ENCODE measurements at regions not wholly inside any gene's neighbourhood (a gene's known extent, or its start where the extent isn't known, plus 50 kb on each side); places are given as distances from the start of the nearest gene placed in this dataset.

GRCh38 chr2:49487139-49487538 is 332.8 kb upstream of the FSHR start:
- DNase-seq (ENCODE audit: low read depth), result no peak

- DNase-seq (ENCODE audit: low read depth), result no peak
These were observed 326.2 kb upstream of the FSHR start for GRCh38 chr2:49480520-49480919.

- no peak for DNase-seq (ENCODE audit: low read depth)
These were observed 311.0 kb upstream of the FSHR start for GRCh38 chr2:49465157-49465831.

GRCh38 chr2:49459314-49459993 is 305.1 kb upstream of the FSHR start:
- DNase-seq (ENCODE audit: low read depth), result no peak

GRCh38 chr2:49444005-49444404 is 289.7 kb upstream of the FSHR start:
- DNase-seq (ENCODE audit: low read depth), result no peak

GRCh38 chr2:49426996-49427395 is 272.7 kb upstream of the FSHR start:
- DNase-seq (ENCODE audit: low read depth), result no peak

- DNase-seq (ENCODE audit: low read depth), result no peak
These were observed 261.9 kb upstream of the FSHR start for GRCh38 chr2:49416252-49416651.

- no peak for DNase-seq (ENCODE audit: low read depth)
These were observed 249.8 kb upstream of the FSHR start for GRCh38 chr2:49404108-49404507.

- no peak for DNase-seq (ENCODE audit: low read depth)
These were observed 249.3 kb upstream of the FSHR start for GRCh38 chr2:49403637-49404036.

GRCh38 chr2:49379406-49379805 is 225.1 kb upstream of the FSHR start:
- DNase-seq (ENCODE audit: low read depth), result no peak

- no peak for DNase-seq (ENCODE audit: low read depth)
These were observed 216.9 kb upstream of the FSHR start for GRCh38 chr2:49371128-49371701.

- DNase-seq (ENCODE audit: low read depth), result no peak
These were observed 215.3 kb upstream of the FSHR start for GRCh38 chr2:49369650-49370049.

- DNase-seq (ENCODE audit: low read depth), result no peak
These were observed 214.8 kb upstream of the FSHR start for GRCh38 chr2:49369101-49369500.

- DNase-seq (ENCODE audit: low read depth), result no peak
These were observed 212.7 kb upstream of the FSHR start for GRCh38 chr2:49367003-49367402.

GRCh38 chr2:49360407-49360767 is 206.1 kb upstream of the FSHR start:
- no peak for DNase-seq (ENCODE audit: low read depth)

GRCh38 chr2:49359721-49360406 is 205.5 kb upstream of the FSHR start:
- DNase-seq (ENCODE audit: low read depth), result no peak

- no peak for DNase-seq (ENCODE audit: low read depth)
These were observed 201.3 kb upstream of the FSHR start for GRCh38 chr2:49355611-49356010.

- DNase-seq (ENCODE audit: low read depth), result no peak
These were observed 197.2 kb upstream of the FSHR start for GRCh38 chr2:49351560-49351959.

GRCh38 chr2:49343638-49344037 is 189.3 kb upstream of the FSHR start:
- no peak for DNase-seq (ENCODE audit: low read depth)

- DNase-seq (ENCODE audit: low read depth), result no peak
These were observed 187.8 kb upstream of the FSHR start for GRCh38 chr2:49342156-49342555.

- DNase-seq (ENCODE audit: low read depth), result no peak
These were observed 181.2 kb upstream of the FSHR start for GRCh38 chr2:49335546-49335945.

GRCh38 chr2:49332415-49332814 is 178.1 kb upstream of the FSHR start:
- no peak for DNase-seq (ENCODE audit: low read depth)

GRCh38 chr2:49318531-49318930 is 164.2 kb upstream of the FSHR start:
- no peak for DNase-seq (ENCODE audit: low read depth)

Data from ELR (cell line).